Sigmoid colon (tissue), 4 donors: ENCODE measurements at regions not wholly inside any gene's neighbourhood (a gene's known extent, or its start where the extent isn't known, plus 50 kb on each side); places are given as distances from the start of the nearest gene placed in this dataset.

Experiments used
- CTCF ChIP-seq, 4 experiments: fragments of 450-650 bp in 3 of 4; fragments of 200-600 bp in 1 of 4; IDR thresholded peaks; one replicate each; pipeline ENCODE4 v1.5.1; 2016 to 2019; ENCODE audit warnings: antibody characterized with exemption in 4 of 4, mild to moderate bottlenecking in 3 of 4, moderate library complexity in 2 of 4
- EP300 ChIP-seq, 4 donors: sonication (generic); formaldehyde crosslinking; IDR thresholded peaks; one replicate each; pipeline ENCODE4 v1.6.1; 2017; ENCODE audit warnings: antibody characterized with exemption in 4 of 4
- POLR2AphosphoS5 ChIP-seq, 4 donors: sonication (generic); formaldehyde crosslinking; IDR thresholded peaks; one replicate each; pipeline ENCODE4 v1.6.1; 2017; ENCODE audit warnings: antibody characterized with exemption in 4 of 4

- TF ChIP-seq CTCF (IDR thresholded peaks at IDR 0.05): no peak
- TF ChIP-seq EP300 (IDR thresholded peaks at IDR 0.05): no peak
- TF ChIP-seq POLR2AphosphoS5 (IDR thresholded peaks at IDR 0.05): no peak
These were observed 244.3 kb upstream of the APCDD1 start for GRCh38 chr18:10210057-10210633.
